NCI-H526 treated with DMSO at 0.1 percent for 48 hours (cell line): ENCODE measurements at regions not wholly inside any gene's neighbourhood (a gene's known extent, or its start where the extent isn't known, plus 50 kb on each side); places are given as distances from the start of the nearest gene placed in this dataset.

ENCODE experiments used
- DNase-seq: peaks from one replicate; lab custom pipeline; 2025; lab: John Stamatoyannopoulos, UW

DNA sequence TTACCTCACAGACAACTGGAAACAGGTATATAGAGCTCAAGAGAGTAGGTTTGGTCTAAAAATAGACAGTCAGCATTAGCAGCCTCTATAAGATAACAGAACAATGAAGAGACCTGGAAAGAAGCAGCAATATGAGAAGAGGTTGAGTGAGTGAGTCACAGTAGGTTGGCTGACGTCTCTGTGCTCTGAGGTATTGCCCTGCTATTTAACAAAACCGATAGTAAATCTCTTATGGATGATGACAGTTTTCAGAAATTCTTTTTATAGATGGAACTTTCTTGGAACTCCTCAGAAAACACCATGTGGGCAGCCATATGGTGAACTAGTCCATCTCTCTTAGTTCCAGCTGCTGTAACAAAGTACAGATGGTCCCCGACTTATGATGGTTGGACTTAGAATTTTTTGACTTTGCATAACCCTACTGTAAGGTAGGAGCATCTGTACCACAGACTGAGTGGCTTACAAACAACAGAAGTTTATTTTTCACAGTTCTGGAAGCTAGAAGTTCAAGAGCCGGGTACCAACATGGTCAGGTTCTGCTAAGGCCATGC, 123.5 kb downstream of the MBD2 start:
- DNase-seq: no peak

DNA sequence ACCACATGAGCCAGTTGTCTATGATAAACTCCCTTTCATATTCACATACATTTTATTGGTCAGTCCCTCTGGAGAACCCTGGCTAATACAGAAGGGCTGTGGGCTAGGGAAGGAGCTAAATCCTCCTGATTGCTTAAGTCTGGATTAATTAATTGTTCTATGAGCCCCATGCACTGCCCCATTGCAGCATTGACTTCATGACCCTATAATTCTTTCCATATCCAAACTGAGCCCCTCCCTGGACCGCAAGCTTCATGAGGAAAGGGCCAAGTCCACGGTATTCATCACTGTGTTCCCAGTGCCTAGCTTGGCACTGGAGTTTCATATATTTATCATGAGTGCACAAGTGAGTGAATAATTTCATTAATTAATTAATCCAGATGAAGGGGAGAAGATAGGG, 124.0 kb downstream of the MBD2 start:
- DNase-seq: no peak

DNA sequence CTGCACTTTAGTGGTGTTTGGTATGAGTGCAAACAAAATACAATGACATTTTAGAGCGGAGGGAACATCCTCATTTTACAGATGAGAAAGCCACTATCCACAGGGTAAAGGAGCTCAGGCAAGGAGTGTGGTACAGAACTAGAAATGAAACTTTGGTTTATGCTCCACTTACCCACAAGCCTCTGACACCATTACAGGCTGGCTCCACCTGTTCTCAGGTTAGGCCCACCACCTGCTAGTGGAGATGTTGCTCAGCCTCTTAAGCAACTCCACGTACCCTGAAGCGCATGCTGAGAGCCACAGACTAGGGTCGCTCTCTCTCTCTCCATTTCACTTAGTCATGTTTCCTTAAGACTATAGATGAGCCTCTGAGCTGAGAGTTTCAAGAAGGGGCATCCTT, 130.0 kb downstream of the MBD2 start:
- no peak for DNase-seq

DNA sequence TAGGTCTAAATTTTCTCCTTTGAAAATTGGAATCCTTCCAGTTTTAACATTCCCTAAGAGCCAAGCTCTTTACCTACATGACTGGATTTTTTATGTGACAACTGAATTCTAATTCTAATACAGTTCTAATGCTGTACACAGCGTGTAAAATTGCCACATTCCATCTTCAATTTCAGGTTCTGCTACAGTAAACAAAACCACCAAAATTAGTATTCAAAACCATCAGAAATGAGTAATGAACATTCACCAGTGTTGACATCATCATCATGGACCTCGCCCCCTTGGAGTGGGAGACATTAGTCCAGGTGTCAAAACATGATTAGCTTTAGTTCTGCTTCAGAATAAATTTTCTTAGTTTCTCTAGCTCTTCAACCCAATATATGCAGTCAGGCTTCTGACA, 133.6 kb downstream of the MBD2 start:
- no peak for DNase-seq

DNA sequence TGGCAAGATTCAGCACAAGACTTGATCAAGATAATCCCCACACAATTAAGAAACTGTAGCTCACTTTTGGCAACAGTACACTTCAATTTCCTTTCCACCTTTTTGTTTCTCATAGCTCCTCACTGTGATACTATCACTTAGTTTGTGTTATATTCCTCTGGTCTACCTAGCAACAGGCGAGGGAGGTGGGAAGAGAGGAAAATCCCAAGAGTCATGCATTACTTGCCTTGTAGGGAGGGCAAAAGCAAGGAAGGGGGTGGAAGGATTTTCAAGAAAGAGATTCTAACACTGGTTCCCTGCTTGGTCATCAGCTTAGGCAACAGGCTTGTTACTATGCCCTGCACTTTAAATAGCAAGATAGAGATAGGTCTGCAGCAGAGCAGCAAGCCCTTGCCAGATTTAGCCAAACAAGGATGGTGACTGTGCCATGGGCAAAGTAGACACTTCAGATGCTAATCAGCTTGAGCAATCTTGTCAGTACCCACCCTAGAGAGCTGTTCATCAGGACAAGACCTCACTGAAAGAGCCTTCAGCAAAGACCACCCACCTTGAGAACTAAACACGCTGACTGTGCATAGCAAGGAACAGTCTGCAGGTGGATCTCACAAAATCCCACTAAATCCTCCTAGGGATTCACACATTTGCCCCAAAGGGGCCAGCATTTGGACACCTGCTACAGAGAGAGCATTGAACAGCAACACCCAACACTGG, 134.6 kb downstream of the MBD2 start:
- DNase-seq: no peak

DNA sequence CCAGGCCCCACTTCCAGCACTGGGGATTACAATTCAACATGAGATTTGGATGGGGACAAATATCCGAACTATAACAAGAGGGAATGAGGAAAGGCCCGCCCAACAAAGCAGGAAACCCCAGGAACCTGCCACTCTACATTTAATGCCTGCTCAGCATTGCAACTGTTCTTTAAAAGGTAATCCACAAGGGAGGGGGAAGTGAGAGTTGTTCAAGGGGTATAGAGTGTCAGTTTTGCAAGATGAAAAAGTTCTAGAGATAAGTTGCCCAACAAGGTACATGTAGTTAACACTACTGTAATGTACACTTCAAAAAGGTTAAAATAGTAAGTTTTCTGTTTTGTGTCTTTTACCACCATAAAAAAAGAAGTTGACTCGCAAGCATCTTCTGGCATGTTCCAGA, 137.6 kb downstream of the MBD2 start:
- no peak for DNase-seq

DNA sequence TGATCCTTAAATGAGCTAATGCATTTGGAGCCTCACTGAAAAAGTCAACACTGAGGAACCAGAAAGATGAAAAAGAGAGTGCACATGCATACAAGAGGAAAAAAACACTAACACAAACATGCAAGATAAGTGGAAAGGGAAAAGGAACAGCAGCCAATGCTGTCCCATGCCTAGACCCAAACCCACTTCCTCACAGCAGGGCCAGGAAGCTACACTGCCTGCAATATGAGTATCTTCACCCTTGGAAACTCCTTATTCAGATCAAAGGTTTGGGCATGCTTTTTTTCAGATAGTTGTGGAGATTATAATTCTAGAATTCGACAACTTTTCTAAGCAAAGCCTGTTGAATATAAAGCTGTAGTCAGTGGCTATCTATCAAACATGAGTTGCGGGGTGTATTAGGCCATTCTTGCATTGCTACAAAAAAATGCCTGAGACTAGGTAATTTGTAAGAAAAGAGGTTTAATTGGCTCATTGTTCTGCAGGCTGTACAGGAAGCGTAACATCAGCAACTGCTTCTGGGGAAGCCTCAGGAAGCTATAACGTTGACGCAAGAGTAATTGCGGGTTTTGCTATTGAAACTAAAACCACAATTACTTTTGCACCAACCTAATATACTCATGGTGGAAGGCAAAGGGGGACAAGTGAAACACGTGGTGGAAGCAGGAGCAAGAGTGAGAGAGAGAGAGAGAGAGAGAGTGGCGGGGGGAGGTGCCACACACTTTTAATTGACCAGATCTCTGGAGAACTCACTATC, 138.2 kb downstream of the MBD2 start:
- no peak for DNase-seq

DNA sequence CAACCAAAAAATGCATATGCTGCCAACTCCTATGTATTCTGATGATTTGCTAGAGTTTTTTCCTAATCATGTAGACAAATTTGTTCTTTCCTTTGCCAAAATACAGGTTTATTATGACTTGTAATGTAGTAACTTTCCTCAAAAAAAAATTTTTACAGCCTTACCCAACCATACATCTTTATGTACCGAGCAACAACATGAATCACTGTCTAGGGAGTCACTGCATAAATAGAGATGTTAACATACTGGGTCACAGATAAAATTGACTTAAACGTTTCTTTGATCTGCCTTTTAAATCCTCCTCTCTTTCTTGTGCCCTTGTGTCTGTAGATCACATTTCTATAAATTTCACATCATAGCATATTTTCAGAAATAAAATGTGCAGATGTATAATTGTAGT, 143.6 kb downstream of the MBD2 start:
- DNase-seq: no peak

DNA sequence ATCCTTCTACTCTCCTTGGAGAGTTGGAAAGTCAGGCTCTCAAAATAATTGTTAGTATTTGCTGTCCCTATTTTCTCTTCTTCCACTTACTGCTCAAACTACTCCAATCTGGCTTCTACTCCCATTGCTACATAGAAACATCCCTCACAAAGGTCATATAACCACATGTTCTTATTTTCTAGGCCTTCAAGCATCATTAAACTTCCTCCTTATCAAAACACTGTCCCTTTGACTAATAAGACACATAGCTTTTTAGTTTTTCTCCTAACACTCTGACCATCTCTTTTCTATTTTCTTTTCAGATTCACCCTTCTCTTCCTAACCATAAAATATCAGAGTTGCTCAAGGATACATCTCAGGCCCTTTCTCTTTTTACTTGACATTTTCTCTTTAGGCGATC, 148.3 kb downstream of the MBD2 start:
- DNase-seq: no peak

DNA sequence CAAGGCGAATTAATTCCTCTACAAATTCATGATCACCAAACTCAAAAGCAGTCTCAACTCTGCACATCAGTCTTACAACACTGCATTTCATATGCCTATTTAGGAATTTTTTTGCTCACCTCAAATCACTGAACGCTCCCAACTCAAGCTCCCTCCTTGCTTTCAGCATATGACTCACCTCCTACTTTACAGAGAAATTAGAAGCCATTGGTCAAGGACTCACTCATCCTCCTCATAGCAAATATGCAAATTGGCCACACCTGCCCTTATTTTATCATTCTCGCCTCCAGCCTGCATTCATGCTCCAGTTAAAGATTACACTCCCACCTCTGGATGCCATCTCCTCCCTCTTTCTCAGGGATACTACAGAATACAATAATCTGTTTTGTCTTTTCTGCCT, 148.8 kb downstream of the MBD2 start:
- DNase-seq: no peak

DNA sequence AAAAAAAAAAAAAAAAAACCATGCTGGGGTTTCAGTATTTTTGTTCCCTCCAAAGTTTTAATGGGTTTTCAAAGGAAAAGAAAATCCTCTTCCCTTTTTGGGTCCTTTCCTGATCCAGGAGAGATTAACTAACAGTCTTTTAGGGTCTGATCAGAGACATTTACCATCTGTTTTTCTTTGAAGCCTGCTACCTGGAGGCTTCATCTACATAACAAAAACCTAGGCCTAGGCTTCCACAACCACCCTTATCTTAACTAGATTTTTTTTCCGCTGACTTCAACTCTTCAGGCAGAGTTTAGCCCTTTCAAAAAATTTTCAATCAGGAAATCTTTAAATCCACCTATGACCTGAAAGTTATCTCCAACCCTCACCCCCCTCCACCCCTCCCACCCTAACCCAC, 154.7 kb downstream of the MBD2 start:
- DNase-seq: no peak

DNA sequence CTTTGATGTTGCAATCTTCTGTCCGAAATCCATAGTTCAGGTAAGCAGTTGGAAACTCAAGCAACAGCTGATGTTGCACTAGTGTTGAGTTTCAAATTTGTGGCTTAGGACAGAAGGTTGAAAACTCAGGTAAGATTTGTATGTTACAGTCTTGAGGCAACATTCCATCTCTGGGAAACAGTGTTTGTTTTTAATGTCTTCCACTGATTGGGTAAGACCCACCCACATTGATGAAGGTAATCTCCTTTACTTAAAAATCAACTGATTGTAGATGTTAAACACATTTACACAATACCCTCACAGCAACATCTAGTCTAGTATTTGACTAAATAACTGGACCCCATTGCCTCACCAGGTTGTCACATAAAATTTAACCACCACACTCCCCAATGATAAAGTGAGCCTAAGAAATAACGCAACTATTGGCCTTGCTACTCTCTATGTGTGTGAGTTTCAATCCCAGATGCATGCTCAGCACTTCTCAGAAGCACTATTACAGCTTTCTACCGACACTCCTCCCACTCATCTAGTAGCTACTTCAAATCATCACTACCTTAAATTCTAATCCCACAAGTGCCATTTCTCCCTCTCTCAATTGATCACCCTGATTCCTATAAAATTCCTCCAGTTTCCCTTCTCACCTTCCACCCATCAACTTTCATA, 164.0 kb downstream of the MBD2 start:
- DNase-seq: no peak

DNA sequence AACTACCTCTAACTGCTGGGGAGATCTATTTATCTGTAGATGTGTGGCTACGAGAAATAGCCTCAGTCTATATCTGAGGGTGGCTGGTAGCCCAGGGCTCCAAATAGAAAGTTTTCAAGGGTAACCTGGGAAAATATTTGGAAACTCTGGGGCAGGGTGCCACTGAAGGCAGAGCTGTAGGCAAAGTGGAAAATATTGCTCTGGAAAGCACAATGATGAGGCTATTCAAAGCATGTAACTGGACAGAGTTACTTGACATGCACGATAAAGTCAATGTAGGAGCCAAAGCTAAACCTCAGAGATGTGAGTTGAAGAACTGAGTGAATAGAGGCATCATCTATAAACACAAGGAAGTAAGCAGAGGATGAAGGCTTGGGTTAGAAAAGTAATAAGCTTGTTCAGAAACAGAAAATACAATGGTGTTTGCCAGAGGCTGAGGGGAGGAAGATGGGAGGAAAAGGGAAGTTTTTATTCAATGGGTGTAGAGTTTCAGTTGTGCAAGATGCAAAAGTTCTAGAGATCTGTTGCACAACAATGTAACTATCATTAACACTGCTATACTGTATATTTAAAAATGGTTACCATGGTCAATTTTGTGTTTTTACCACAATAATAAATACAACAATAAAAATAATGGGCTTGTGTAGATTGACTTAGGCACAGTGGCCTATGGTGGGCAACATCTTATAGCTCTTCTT, 171.6 kb downstream of the MBD2 start:
- DNase-seq: no peak

DNA sequence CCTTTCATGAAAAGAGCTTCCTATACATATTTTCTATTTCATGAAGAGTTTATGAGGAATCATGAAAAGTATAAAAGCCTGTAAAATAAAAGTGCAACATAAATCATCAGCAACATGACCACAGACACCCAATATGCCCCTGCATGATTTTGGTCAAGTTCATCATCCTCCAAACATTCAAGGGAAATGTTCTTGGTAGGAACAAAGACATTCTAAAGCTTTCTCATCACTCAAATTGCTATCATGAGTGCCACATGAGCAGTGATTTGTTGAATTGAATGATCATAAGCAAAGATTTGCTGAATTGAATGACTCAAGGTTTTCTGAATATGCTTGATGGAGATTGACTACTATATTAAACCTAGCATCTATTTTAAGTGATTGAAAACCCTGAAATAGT, 172.2 kb downstream of the MBD2 start:
- no peak for DNase-seq

DNA sequence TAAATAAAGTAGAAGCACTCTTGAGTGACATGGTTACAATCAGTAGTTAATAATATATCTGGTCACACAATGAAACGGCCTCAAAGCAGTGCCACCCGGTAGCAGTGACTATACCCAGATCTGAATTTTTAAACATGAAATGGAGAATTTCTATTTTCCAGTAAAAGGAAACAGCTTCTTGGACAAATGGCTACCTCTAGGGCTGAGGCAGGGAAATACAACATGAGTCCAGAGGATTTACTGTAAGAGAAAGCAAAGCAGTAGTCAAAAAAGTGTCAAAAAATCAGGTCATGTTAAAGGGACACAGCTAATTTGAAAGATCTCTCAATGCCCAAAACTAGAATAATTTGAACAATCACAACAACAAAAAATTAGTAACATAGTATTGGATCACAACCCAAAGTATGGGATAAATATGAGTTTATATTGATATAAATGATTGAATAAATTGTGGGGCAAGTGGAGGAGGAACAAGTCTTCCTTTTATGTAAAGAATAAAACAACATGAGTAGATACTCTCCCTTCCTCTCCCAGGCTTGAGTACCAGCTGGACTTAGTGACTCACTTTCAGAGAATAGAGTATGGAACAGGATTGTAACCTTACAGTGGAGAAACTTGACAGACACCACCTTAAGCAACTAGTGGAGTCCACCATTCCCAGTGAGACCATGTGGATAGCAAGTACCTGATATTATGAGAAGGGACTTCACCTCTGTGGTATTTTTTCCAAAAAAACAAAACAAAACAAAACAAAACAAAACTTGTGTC, 180.8 kb downstream of the MBD2 start:
- DNase-seq: no peak

DNA sequence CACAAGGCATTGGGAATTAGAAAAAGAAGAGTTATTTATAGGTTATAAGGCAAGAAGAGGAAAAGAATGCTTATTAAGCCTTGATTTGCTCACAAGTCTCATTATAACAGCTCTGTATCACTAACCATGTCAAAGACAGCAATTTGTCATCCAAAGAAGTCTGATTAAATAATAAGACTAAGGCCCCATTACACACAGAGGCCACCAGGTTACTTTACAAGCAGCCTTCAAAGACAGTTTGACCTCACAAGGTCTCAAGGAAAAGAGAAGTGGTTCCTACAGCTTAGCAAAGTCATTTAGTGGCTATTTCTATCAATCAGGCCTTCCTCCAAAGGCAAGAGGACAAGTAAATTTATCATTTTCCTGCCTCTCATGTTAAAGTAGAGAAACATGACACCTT, 188.5 kb downstream of the MBD2 start:
- no peak for DNase-seq

DNA sequence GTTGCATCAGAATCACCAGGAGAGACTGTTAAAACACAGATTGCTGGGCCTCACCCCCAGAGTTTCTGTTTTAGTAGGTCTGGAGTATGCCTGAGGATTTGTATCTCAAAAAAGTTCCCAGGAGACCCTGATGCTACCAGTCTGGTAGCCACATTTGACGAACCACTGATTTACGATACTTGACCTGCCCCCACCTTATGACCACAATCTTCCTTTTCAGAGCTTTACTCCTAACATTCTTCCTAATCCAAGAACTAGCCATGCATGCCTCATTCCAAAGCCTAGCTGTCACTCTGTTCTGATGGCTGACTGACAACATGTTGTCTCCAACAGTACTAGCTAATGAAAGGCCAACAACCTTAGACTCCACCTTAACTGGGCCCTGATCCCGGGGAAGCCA, 191.4 kb downstream of the MBD2 start:
- no peak for DNase-seq

DNA sequence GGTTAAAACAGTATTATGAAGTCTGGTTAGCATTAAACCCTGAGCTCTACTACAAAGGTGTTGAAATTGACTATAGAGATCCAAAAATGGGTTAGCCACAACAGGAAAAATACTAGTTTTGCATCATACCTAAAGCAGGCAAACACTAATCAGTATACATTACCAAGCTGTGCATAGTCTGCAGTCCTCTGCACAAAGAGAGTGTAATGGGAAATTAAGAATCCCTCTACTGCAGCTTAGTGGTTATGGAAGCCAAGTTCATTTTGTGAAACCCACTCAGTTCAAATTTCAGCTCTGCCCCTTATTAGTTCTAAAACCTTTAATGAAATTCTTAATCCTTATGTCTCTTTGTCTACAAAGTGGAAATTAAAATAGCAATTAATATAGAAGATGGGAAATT, 192.1 kb downstream of the MBD2 start:
- DNase-seq: no peak

DNA sequence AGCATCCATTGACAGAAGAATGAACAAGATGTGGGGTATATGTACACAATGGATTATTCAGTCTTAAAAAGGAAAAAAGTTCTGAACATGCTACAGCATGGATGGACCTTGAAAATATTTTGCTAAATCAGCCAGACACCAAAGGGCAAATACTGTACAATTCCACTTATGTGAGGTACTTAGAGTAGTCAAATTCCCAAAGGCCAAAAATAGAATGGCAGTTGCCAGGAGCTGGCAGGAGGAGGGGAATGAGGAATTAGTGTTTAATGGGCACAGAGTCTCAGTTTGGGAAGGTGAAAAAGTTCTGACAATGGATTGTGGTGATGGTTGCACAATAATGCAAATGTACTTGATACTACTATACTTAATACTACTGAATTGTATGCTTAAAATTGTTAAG, 193.2 kb downstream of the MBD2 start:
- no peak for DNase-seq

DNA sequence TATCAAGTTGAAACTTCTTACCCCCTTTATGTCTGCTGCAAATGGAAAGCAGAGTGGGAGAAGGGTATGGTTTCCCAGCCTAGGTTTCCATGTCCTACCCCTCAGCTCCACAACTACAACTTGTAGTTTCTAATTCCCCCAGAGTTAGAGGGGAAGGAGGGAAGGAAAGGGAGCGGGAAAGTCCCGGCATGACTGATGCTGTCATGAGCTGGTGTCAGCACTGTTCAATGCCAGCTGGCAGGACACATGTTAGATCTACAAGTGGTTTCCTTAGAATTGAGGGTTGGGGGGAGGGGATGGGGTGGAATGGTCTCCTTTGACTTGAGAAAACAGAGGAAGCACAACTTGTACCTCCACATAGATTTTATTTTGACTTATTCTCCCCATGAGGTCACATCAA, 194.0 kb downstream of the MBD2 start:
- no peak for DNase-seq

DNA sequence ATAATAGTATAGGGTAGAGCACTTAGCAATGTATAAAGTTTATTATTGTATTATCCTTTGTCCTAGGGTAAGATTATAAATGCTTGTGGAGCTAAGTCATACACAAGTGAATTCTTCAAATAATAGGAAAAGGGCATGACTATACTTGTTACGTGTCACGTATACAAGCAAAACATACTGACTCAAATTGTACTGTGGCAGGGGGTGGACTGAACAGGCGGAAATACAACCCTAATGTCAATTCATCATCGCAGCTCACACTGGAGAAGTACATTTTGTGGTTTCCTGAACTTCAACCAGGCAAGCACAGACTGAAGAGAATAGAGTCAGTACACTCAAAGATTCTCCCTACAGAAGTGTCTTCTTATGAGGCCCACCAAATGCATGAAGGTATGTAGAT, 201.0 kb downstream of the MBD2 start:
- DNase-seq: no peak

DNA sequence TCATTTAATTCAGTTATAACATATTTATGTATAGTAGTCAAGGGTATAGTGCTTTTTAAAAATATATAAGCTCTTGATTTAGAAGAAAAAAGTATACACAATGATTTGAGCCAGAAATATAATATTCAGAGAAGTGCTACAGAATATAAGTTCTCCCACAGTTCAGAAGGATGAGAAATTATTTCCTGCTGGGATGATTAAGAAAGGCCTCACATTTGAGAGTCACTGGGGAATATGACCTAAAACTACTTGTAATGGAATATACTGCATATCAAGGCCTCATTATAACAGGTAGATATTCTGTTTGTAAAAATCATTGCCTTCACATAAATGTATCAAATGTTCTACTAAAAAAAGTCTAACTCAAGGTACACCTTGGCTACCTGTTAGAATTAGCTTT, 203.5 kb downstream of the MBD2 start:
- DNase-seq: no peak
